Adrenal gland (tissue), 5 donors: ENCODE measurements at regions not wholly inside any gene's neighbourhood (a gene's known extent, or its start where the extent isn't known, plus 50 kb on each side); places are given as distances from the start of the nearest gene placed in this dataset.

ENCODE experiments used
- POLR2A ChIP-seq, 2 donors: fragments of 450-650 bp; IDR thresholded peaks; one replicate each; pipeline ENCODE4 v1.6.1; 2017; ENCODE audit warnings: antibody characterized with exemption in 2 of 2, mild to moderate bottlenecking in 2 of 2, moderate library complexity in 1 of 2
- TF ChIP-seq, protein P1 (sequence below), 6 experiments: fragments of 450-650 bp in 4 of 6; fragments of 200-600 bp in 2 of 6; sonication (generic) in 1 of 6; IDR thresholded peaks; 1 replicate in 5 of 6; 2 replicates in 1 of 6; pipeline versions ENCODE4 v1.5.1 to v1.8.0; 2016 to 2021; ENCODE audit warnings: antibody characterized with exemption in 6 of 6, mild to moderate bottlenecking in 2 of 6, moderate library complexity in 1 of 6
- donor health status: DM: no; HTN: no; CAD: no.

DNA sequence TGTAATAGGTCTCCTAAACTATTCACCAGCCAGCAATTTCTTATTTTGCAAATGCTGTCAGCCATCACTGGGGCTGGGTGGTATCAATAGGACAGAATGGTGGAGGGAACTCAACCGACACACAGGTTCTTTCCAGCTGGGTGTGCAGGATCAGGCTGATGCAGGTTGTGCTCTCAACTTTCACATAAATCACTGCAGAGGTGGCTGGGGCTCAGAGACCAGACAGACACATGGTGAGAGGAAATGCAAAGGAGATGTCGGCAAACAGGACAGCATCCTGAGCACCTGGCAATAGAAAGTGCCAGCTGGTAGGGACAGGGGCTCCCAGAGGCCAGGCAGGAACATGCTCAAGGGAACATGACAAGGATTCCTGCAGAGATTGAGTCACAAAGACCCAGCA is 254.9 kb downstream of the SOD2 start:
- TF ChIP-seq POLR2A (IDR thresholded peaks at IDR 0.05): no peak
- TF ChIP-seq, protein P1, sequence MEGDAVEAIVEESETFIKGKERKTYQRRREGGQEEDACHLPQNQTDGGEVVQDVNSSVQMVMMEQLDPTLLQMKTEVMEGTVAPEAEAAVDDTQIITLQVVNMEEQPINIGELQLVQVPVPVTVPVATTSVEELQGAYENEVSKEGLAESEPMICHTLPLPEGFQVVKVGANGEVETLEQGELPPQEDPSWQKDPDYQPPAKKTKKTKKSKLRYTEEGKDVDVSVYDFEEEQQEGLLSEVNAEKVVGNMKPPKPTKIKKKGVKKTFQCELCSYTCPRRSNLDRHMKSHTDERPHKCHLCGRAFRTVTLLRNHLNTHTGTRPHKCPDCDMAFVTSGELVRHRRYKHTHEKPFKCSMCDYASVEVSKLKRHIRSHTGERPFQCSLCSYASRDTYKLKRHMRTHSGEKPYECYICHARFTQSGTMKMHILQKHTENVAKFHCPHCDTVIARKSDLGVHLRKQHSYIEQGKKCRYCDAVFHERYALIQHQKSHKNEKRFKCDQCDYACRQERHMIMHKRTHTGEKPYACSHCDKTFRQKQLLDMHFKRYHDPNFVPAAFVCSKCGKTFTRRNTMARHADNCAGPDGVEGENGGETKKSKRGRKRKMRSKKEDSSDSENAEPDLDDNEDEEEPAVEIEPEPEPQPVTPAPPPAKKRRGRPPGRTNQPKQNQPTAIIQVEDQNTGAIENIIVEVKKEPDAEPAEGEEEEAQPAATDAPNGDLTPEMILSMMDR (IDR thresholded peaks at IDR 0.05): no peak
